Dedifferentiated amniotic fluid mesenchymal stem cell (primary cell): ENCODE measurements at regions not wholly inside any gene's neighbourhood (a gene's known extent, or its start where the extent isn't known, plus 50 kb on each side); places are given as distances from the start of the nearest gene placed in this dataset.

Experiments
- DNase-seq: peaks from one replicate; pipeline ENCODE4 v3.0.0-alpha.2; 2016; ENCODE audit errors: extremely low spot score

DNA sequence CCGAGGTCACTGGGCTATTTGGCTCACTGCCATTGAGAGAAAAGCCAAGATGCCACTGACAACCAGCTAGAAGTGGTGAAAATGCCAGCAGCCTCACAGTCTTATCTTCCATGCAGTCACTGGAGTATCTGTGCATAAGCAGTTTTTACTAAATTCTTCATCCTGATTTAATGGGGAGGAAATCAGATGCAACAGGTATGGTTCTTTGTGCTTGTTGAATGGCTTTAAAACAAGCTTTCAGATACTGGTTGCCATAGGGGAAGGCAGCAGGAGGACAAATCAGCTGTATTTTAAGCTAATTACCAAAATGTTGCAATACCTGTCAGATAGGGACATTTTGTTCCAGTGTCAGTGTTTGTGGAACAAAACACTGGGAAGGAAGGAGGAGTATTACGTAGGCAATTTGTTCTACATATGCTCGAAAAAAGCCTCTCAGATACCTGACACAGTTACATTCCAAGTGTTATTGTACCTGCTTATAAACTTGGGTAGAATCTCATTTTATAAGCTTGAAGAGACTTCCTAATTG lies 54.1 kb upstream of the ARHGAP5 start:
- no peak for DNase-seq

DNA sequence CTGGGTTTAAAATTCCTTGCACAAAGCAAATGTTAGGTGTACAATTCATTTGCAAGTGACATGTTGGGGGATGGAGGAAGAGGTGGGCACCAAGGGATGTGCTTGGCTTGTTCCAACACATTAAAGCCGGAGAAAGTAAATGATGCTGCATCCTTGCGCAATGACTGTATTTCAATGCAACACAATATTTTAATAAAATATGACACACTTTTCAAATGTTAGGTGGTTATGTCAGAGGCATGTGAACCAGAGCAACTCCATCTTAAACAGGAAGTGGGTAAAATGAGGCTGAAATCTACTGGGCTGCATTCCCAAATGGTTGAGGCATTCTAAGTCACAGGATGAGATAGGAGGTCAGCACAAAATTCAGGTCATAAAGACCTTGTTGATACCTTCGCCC lies 53.6 kb upstream of the ARHGAP5 start:
- no peak for DNase-seq

DNA sequence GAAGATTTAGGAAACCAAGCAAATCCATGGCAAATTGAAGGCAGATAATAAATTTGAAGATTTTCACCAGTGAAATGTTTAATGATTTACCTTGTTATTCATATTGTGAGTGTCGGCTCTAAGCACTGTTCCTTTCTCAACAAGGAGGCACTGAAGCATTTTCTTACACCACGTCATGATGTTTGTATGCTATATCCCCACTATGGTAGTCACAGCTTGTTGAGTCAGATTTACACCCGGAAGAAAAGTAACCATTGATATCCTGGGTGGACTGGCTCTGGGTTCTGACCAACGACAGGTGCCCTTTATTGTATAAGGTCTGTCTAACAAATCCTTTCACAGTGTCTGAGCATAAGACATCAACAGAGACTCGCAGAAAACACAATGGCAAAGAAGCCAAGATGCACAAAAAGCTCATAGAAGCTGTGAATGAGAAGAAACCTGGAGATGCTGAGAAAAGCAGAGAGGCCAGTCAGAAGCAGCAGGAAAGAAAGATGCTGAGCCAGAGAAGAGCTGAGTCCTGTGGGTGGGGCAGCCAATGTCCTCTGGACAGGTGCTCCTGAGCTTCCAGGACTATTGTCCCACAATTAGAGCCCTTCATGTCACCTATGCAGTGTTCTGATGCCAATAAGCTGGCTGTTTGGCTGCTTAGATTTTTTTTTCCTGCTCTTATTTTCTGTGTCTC lies 49.7 kb upstream of the ARHGAP5 start:
- DNase-seq, result no peak
